H1 (cell line): ENCODE measurements at regions not wholly inside any gene's neighbourhood (a gene's known extent, or its start where the extent isn't known, plus 50 kb on each side); places are given as distances from the start of the nearest gene placed in this dataset.

ENCODE experiments used
- CTCF ChIA-PET: fragments of 300-600 bp; sonication (Branson Sonifier 250); formaldehyde crosslinking; loops from one replicate; lab custom pipeline; 2021; ENCODE audit not compliant: partially characterized antibody; lab: Charles Lee
- POLR2A ChIA-PET: fragments of 300-600 bp; sonication (Branson Sonifier 250); formaldehyde crosslinking; loops from one replicate; lab custom pipeline; 2021; ENCODE audit warnings: inconsistent platforms; ENCODE audit not compliant: partially characterized antibody; lab: Charles Lee
- DNase-seq, 2 experiments: peaks; one replicate each; pipeline versions ENCODE4 v3.0.0 to v3.0.0-alpha.2; 2010 to 2022; ENCODE audit warnings: low spot score in 2 of 2, low read depth in 1 of 2, mixed read lengths in 1 of 2
- FAIRE-seq: peaks from 2 replicates; lab custom pipeline; 2011; peaks lifted over from hg19 to GRCh38; lab: Jason Lieb, UNC
- H2AFZ ChIP-seq: 2 replicates; pipeline ENCODE4 v1.8.1; 2012; ENCODE audit warnings: low read length, inconsistent platforms
- H2AK5ac ChIP-seq: 2 replicates; pipeline ENCODE4 v1.6.1; 2013; ENCODE audit warnings: low read depth, low read length
- H2BK120ac ChIP-seq: replicated peaks from 2 replicates; pipeline ENCODE3; 2013; ENCODE audit warnings: low read depth, low read length, inconsistent platforms
- H2BK12ac ChIP-seq: 2 replicates; pipeline ENCODE4 v1.6.1; 2013; ENCODE audit warnings: low read depth, low read length
- H2BK15ac ChIP-seq: 2 replicates; pipeline ENCODE4 v1.6.1; 2013; ENCODE audit warnings: low read length
- H2BK20ac ChIP-seq: 2 replicates; pipeline ENCODE4 v1.6.1; 2013; ENCODE audit warnings: low read length
- H2BK5ac ChIP-seq: 2 replicates; pipeline ENCODE4 v1.6.1; 2013; ENCODE audit warnings: low read depth, low read length
- H3K14ac ChIP-seq: 2 replicates; pipeline ENCODE4 v1.6.1; 2013; ENCODE audit warnings: inconsistent platforms; ENCODE audit not compliant: insufficient read length
- H3K18ac ChIP-seq: 2 replicates; pipeline ENCODE4 v1.6.1; 2013; ENCODE audit warnings: low read length; ENCODE audit errors: extremely low read depth
- H3K23ac ChIP-seq: 2 replicates; pipeline ENCODE4 v1.6.1; 2013; ENCODE audit warnings: inconsistent platforms; ENCODE audit not compliant: insufficient read length
- H3K23me2 ChIP-seq: 2 replicates; pipeline ENCODE4 v1.6.1; 2013; ENCODE audit warnings: low read depth, low read length
- H3K27ac ChIP-seq: 2 replicates; pipeline ENCODE4 v1.6.1; 2011; ENCODE audit warnings: low read depth, low read length, inconsistent platforms
- H3K27me3 ChIP-seq, 4 experiments: replicated peaks in 1 of 4; 1 replicate in 1 of 4; 2 replicates in 3 of 4; pipeline versions ENCODE4 v1.6.1 to v1.8.1; 2011 to 2013; ENCODE audit warnings: low read length in 3 of 4, mild to moderate bottlenecking in 3 of 4, inconsistent platforms in 2 of 4, mixed read lengths in 2 of 4, moderate library complexity in 1 of 4; ENCODE audit not compliant: control insufficient read depth in 3 of 4, insufficient read depth in 3 of 4; ENCODE audit errors: extremely low read depth in 1 of 4
- H3K36me3 ChIP-seq, 4 experiments: 2 replicates each; pipeline versions ENCODE4 v1.6.1 to v1.8.1; 2011 to 2013; ENCODE audit warnings: mild to moderate bottlenecking in 4 of 4, low read length in 3 of 4, moderate library complexity in 2 of 4, control low read depth in 1 of 4, inconsistent platforms in 1 of 4; ENCODE audit not compliant: insufficient read depth in 4 of 4, control insufficient read depth in 2 of 4
- H3K4ac ChIP-seq: replicated peaks from 2 replicates; pipeline ENCODE3; 2013; ENCODE audit warnings: low read length, low read depth, mixed read lengths, inconsistent platforms; ENCODE audit not compliant: insufficient read length
- H3K4me1 ChIP-seq, 4 experiments: replicated peaks in 1 of 4; 1 replicate in 1 of 4; 2 replicates in 3 of 4; pipeline versions ENCODE4 v1.6.1 to v1.8.1; 2011 to 2013; ENCODE audit warnings: low read length in 3 of 4, inconsistent platforms in 2 of 4, mixed read lengths in 1 of 4; ENCODE audit not compliant: insufficient read depth in 4 of 4, control insufficient read depth in 3 of 4
- H3K4me2 ChIP-seq, 2 experiments: 2 replicates each; pipeline versions ENCODE4 v1.6.1 to v1.8.1; 2011 to 2013; ENCODE audit warnings: low read depth in 2 of 2, low read length in 2 of 2, control low read depth in 1 of 2, inconsistent platforms in 1 of 2, mild to moderate bottlenecking in 1 of 2; ENCODE audit not compliant: insufficient read depth in 1 of 2
- H3K4me3 ChIP-seq, 4 experiments: fragments of 200-600, 300-600 bp in 1 of 4; sonication (generic), shearing (Covaris generic), sonication (Bioruptor Twin) in 1 of 4; 2 replicates each; pipeline versions ENCODE4 v1.5.1 to v1.8.1; 2011 to 2016; ENCODE audit warnings: low read length in 4 of 4, low read depth in 3 of 4, control low read depth in 2 of 4, inconsistent platforms in 2 of 4, mild to moderate bottlenecking in 2 of 4, mixed read lengths in 1 of 4, moderate library complexity in 1 of 4; ENCODE audit not compliant: insufficient read depth in 2 of 4; ENCODE audit errors: extremely low read depth in 1 of 4
- H3K56ac ChIP-seq: replicated peaks from 2 replicates; pipeline ENCODE3; 2013; ENCODE audit warnings: low read depth, mild to moderate bottlenecking, mixed read lengths, low read length, inconsistent platforms; ENCODE audit not compliant: insufficient read length
- H3K79me1 ChIP-seq: 2 replicates; pipeline ENCODE4 v1.6.1; 2013; ENCODE audit warnings: low read depth, low read length, control low read depth
- H3K79me2 ChIP-seq, 2 experiments: 2 replicates each; pipeline versions ENCODE4 v1.6.1 to v1.8.1; 2012 to 2013; ENCODE audit warnings: low read length in 2 of 2, mild to moderate bottlenecking in 2 of 2, inconsistent platforms in 1 of 2; ENCODE audit not compliant: insufficient read depth in 2 of 2, control insufficient read depth in 1 of 2
- H3K9ac ChIP-seq, 4 experiments: replicated peaks in 1 of 4; 1 replicate in 1 of 4; 2 replicates in 3 of 4; pipeline versions ENCODE4 v1.6.1 to v1.8.1; 2011 to 2013; ENCODE audit warnings: low read depth in 3 of 4, low read length in 3 of 4, control low read depth in 2 of 4, mild to moderate bottlenecking in 2 of 4, moderate library complexity in 2 of 4, inconsistent platforms in 1 of 4; ENCODE audit errors: extremely low read depth in 1 of 4
- H3K9me3 ChIP-seq, 2 experiments: 2 replicates each; pipeline versions ENCODE4 v1.6.1 to v1.8.1; 2012 to 2013; ENCODE audit warnings: mild to moderate bottlenecking in 2 of 2, moderate library complexity in 2 of 2, control low read depth in 1 of 2, inconsistent platforms in 1 of 2, low read depth in 1 of 2, low read length in 1 of 2, mixed read lengths in 1 of 2; ENCODE audit not compliant: insufficient read depth in 2 of 2
- H4K20me1 ChIP-seq, 2 experiments: replicated peaks in 1 of 2; 2 replicates each; pipeline versions ENCODE3 to v1.8.1; 2011 to 2013; ENCODE audit warnings: inconsistent platforms in 2 of 2, low read length in 2 of 2, mild to moderate bottlenecking in 1 of 2; ENCODE audit not compliant: insufficient read depth in 2 of 2, control insufficient read depth in 1 of 2
- H4K5ac ChIP-seq: 2 replicates; pipeline ENCODE4 v1.6.1; 2013; ENCODE audit warnings: low read length, low read depth, mixed read lengths, inconsistent platforms; ENCODE audit not compliant: insufficient read length
- H4K8ac ChIP-seq: 2 replicates; pipeline ENCODE4 v1.8.0; 2013; ENCODE audit warnings: mild to moderate bottlenecking, moderate library complexity, low read length, inconsistent platforms; ENCODE audit not compliant: insufficient read depth; ENCODE audit errors: extremely low read depth
- H4K91ac ChIP-seq: replicated peaks from 2 replicates; pipeline ENCODE3; 2013; ENCODE audit warnings: low read length, mixed read lengths, inconsistent platforms; ENCODE audit not compliant: insufficient read length
- MAFK ChIP-seq: IDR thresholded peaks from 2 replicates; pipeline ENCODE4 v1.6.1; 2012; ENCODE audit warnings: low read depth, mild to moderate bottlenecking, improper control_type of control experiment, low read length
- POLR2AphosphoS5 ChIP-seq: IDR thresholded peaks from 2 replicates; pipeline ENCODE4 v1.6.1; 2011; ENCODE audit warnings: low read depth, low read length
- WGBS, 2 experiments: shearing (Covaris generic) in 1 of 2; methylation state at CpG; one replicate each; pipeline versions ENCODE4 v1.1.6 to v1.1.7; 2013 to 2015; ENCODE audit warnings: low lambda C conversion rate in 2 of 2, mixed read lengths in 2 of 2, inconsistent platforms in 1 of 2, low coverage in 1 of 2, missing lambda C conversion rate in 1 of 2; ENCODE audit not compliant: insufficient replicate concordance in 2 of 2, insufficient coverage in 1 of 2, insufficient read length in 1 of 2; ENCODE audit errors: extremely low coverage in 1 of 2, missing lambda C conversion rate in 1 of 2; 5-methylcytosine and 5-hydroxymethylcytosine counted together

DNA sequence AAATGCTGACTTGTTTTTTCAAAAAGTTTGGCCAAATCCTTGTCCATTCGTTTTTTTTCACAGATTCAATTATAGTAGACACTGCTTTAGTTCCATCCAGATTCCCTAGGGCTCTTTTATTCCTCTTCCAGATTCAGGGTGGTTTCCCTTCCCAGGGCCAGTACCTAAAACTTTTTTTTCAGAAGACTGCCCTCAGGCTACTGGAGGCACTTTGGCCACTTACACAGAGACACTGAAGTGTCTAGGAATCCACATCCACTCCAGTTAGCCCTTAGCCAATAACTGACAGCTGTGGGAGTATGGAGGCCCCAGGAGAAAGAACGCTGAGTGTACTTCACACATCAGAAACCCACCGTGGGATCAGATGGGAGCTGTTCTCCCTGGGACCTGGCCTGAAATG, 77.3 kb downstream of the CCDC34 start:
- TF ChIP-seq MAFK (no peak), POLR2AphosphoS5 (no peak)
- H3K9ac ChIP-seq = no peak overlapping the region
- H4K5ac ChIP-seq = no peak overlapping the region
- H3K9me3 ChIP-seq = peaks cover under 1 to 3% of the 10 kb centered on the region in 2 experiments; a peak in 2 of 4 replicates
- FAIRE-seq (no peak), DNase-seq (no peak)
- no peak overlapping the region for H3K4me3 ChIP-seq
- CTCF ChIA-PET = interaction anchor here (0.6 to 4.2 kb wide), 3 partner anchors 9 to 11 kb away, joined by 3 to 34 read pairs (median 4); no protein-coding TSS in a partner anchor
- H2AFZ ChIP-seq = no peak overlapping the region
- no peaks in the 10 kb centered on the region for H3K79me1 ChIP-seq
- no peak overlapping the region for H4K91ac ChIP-seq
- H3K4me2 ChIP-seq = no peak overlapping the region
- no peak overlapping the region for H3K4ac ChIP-seq
- H3K4me1 ChIP-seq = no peaks in the 10 kb centered on the region; a peak in 1 of 7 replicates
- H2BK5ac ChIP-seq = no peak overlapping the region
- H2BK120ac ChIP-seq = no peak overlapping the region
- no peak overlapping the region for H3K27ac ChIP-seq
- H3K27me3 ChIP-seq = no peaks in the 10 kb centered on the region
- no peak overlapping the region for H2BK20ac ChIP-seq
- no peak overlapping the region for H3K18ac ChIP-seq
- no peak overlapping the region for H4K8ac ChIP-seq
- H3K23me2 ChIP-seq = no peaks in the 10 kb centered on the region
- no peaks in the 10 kb centered on the region for H3K36me3 ChIP-seq
- 92% methylated on average over 3 of the region's 3 CpGs; no CpG with 5 or more reads in 1 of the 2 experiments for WGBS, 2 experiments
- no peak overlapping the region for H3K14ac ChIP-seq
- POLR2A ChIA-PET = no interaction called here
- no peak overlapping the region for H2AK5ac ChIP-seq
- no peaks in the 10 kb centered on the region for H3K79me2 ChIP-seq
- no peaks in the 10 kb centered on the region for H4K20me1 ChIP-seq
- H3K56ac ChIP-seq = no peak overlapping the region
- no peak overlapping the region for H2BK12ac ChIP-seq
- H3K23ac ChIP-seq = no peak overlapping the region
- H2BK15ac ChIP-seq = no peak overlapping the region
